ENCODE measurements at regions not wholly inside any gene's neighbourhood (a gene's known extent, or its start where the extent isn't known, plus 50 kb on each side); places are given as distances from the start of the nearest gene placed in this dataset.

GRCh38 chr3:164144824-164145223 lies 933.5 kb downstream of the SI start:
- no peak for TF ChIP-seq EZH2 (IDR thresholded peaks at IDR 0.05; ENCODE audit: borderline replicate concordance, low read length)
- no peak for TF ChIP-seq CTCF (IDR thresholded peaks at IDR 0.05; ENCODE audit: low read length)
- Histone ChIP-seq H3K9me2 (ENCODE audit: low read depth, low read length) (no peaks in the 10 kb centered on the region), H3K27me3 (ENCODE audit: insufficient read depth, low read length) (no peaks in the 10 kb centered on the region), H3F3A (ENCODE audit: insufficient read depth, low read length) (no peaks in the 10 kb centered on the region), H3K27ac (ENCODE audit: low read depth, low read length, poor library complexity, severe bottlenecking) (no peak overlapping the region), H4K20me1 (ENCODE audit: insufficient read depth, low read length) (no peaks in the 10 kb centered on the region), H3K79me2 (ENCODE audit: insufficient read depth, low read length) (no peaks in the 10 kb centered on the region), H3K9me3 (ENCODE audit: low read length) (0 out of 2 replicates have a peak, but pooled peaks cover 5% of the 10 kb centered on the region), H3K36me3 (ENCODE audit: insufficient read depth, low read length) (no peaks in the 10 kb centered on the region), H3K9ac (ENCODE audit: low read length) (no peak overlapping the region), H3K4me3 (ENCODE audit: low read depth, low read length, poor library complexity, severe bottlenecking) (no peak overlapping the region), H3K4me2 (ENCODE audit: low read length) (no peak overlapping the region), H2AFZ (ENCODE audit: low read length) (no peak overlapping the region), H3K4me1 (ENCODE audit: insufficient read depth, low read length, severe bottlenecking) (no peaks in the 10 kb centered on the region)

GRCh38 chr3:164132878-164133277 lies 945.4 kb downstream of the SI start:
- Histone ChIP-seq H3K27me3 (ENCODE audit: insufficient read depth, low read length) (no peaks in the 10 kb centered on the region), H2AFZ (ENCODE audit: low read length) (no peak overlapping the region), H3K4me1 (ENCODE audit: insufficient read depth, low read length, severe bottlenecking) (no peaks in the 10 kb centered on the region), H3K36me3 (ENCODE audit: insufficient read depth, low read length) (no peaks in the 10 kb centered on the region), H3F3A (ENCODE audit: insufficient read depth, low read length) (no peaks in the 10 kb centered on the region), H3K79me2 (ENCODE audit: insufficient read depth, low read length) (no peaks in the 10 kb centered on the region), H3K9ac (ENCODE audit: low read length) (no peak overlapping the region), H3K4me2 (ENCODE audit: low read length) (no peak overlapping the region), H3K9me2 (ENCODE audit: low read depth, low read length) (no peaks in the 10 kb centered on the region), H4K20me1 (ENCODE audit: insufficient read depth, low read length) (no peaks in the 10 kb centered on the region), H3K27ac (ENCODE audit: low read depth, low read length, poor library complexity, severe bottlenecking) (no peak overlapping the region), H3K9me3 (ENCODE audit: low read length) (no peaks in the 10 kb centered on the region), H3K4me3 (ENCODE audit: low read depth, low read length, poor library complexity, severe bottlenecking) (no peak overlapping the region)
- no peak for TF ChIP-seq CTCF (IDR thresholded peaks at IDR 0.05; ENCODE audit: low read length)

- Histone ChIP-seq H2AFZ (ENCODE audit: low read length) (no peak overlapping the region), H3F3A (ENCODE audit: insufficient read depth, low read length) (no peaks in the 10 kb centered on the region), H3K27ac (ENCODE audit: low read depth, low read length, poor library complexity, severe bottlenecking) (no peak overlapping the region), H3K27me3 (ENCODE audit: insufficient read depth, low read length) (no peaks in the 10 kb centered on the region), H3K4me1 (ENCODE audit: insufficient read depth, low read length, severe bottlenecking) (no peaks in the 10 kb centered on the region), H4K20me1 (ENCODE audit: insufficient read depth, low read length) (no peaks in the 10 kb centered on the region), H3K79me2 (ENCODE audit: insufficient read depth, low read length) (no peaks in the 10 kb centered on the region), H3K4me2 (ENCODE audit: low read length) (no peak overlapping the region), H3K4me3 (ENCODE audit: low read depth, low read length, poor library complexity, severe bottlenecking) (no peak overlapping the region), H3K9me3 (ENCODE audit: low read length) (no peaks in the 10 kb centered on the region), H3K36me3 (ENCODE audit: insufficient read depth, low read length) (no peaks in the 10 kb centered on the region), H3K9ac (ENCODE audit: low read length) (no peak overlapping the region), H3K9me2 (ENCODE audit: low read depth, low read length) (no peaks in the 10 kb centered on the region)
- TF ChIP-seq CTCF (IDR thresholded peaks at IDR 0.05; ENCODE audit: low read length) (no peak), EZH2 (IDR thresholded peaks at IDR 0.05; ENCODE audit: borderline replicate concordance, low read length) (no peak)
These were observed 964.6 kb downstream of the SI start for GRCh38 chr3:164113371-164114332.
